Loucy (cell line): ENCODE measurements at regions not wholly inside any gene's neighbourhood (a gene's known extent, or its start where the extent isn't known, plus 50 kb on each side); places are given as distances from the start of the nearest gene placed in this dataset.

Experiments used
- H2AFZ ChIP-seq: fragments of 200-600 bp; sonication (generic); 2 replicates; pipeline ENCODE4 v1.6.0; 2016; ENCODE audit warnings: antibody characterized with exemption, mild to moderate bottlenecking, low read length, moderate library complexity
- H3F3A ChIP-seq: fragments of 200-600 bp; 2 replicates; pipeline ENCODE4 v1.6.0; 2016; ENCODE audit warnings: antibody characterized with exemption, low read depth, mild to moderate bottlenecking
- H3K27me3 ChIP-seq: fragments of 200-600 bp; sonication (generic); 2 replicates; pipeline ENCODE4 v1.6.1; 2014; ENCODE audit warnings: low read length, mild to moderate bottlenecking; ENCODE audit not compliant: insufficient read depth, poor library complexity, severe bottlenecking
- H3K36me3 ChIP-seq: fragments of 200-600 bp; sonication (generic); 2 replicates; pipeline ENCODE4 v1.6.1; 2016; ENCODE audit warnings: low read length; ENCODE audit not compliant: insufficient read depth
- H3K4me1 ChIP-seq: fragments of 200-600 bp; sonication (generic); 2 replicates; pipeline ENCODE4 v1.5.1; 2014; ENCODE audit warnings: low read length, mild to moderate bottlenecking; ENCODE audit not compliant: insufficient read depth, poor library complexity, severe bottlenecking
- H3K4me2 ChIP-seq: fragments of 200-600 bp; sonication (generic); 2 replicates; pipeline ENCODE4 v1.6.0; 2014; ENCODE audit warnings: antibody characterized with exemption, low read length, low read depth, mild to moderate bottlenecking; ENCODE audit not compliant: poor library complexity, severe bottlenecking
- H3K4me3 ChIP-seq: fragments of 200-600 bp; sonication (generic); 2 replicates; pipeline ENCODE4 v1.5.1; 2014; ENCODE audit warnings: low read length, mild to moderate bottlenecking, mixed read lengths; ENCODE audit not compliant: poor library complexity, severe bottlenecking
- H3K79me2 ChIP-seq: fragments of 200-600 bp; sonication (generic); 2 replicates; pipeline ENCODE4 v1.6.1; 2014; ENCODE audit warnings: low read length; ENCODE audit not compliant: insufficient read depth
- H3K9ac ChIP-seq: fragments of 200-600 bp; sonication (generic); 2 replicates; pipeline ENCODE4 v1.6.0; 2014; ENCODE audit warnings: mild to moderate bottlenecking, low read depth, low read length, moderate library complexity; ENCODE audit not compliant: poor library complexity, severe bottlenecking
- H3K9me2 ChIP-seq: fragments of 200-600 bp; sonication (generic); replicated peaks from 2 replicates; pipeline ENCODE4 v1.6.1; 2016; ENCODE audit warnings: low read depth, low read length, mixed read lengths
- H3K9me3 ChIP-seq: fragments of 200-600 bp; sonication (generic); 2 replicates; pipeline ENCODE4 v1.6.1; 2014; ENCODE audit warnings: mild to moderate bottlenecking, antibody characterized with exemption, low read length, low read depth; ENCODE audit not compliant: insufficient read depth
- H4K20me1 ChIP-seq: fragments of 200-600 bp; sonication (generic); 2 replicates; pipeline ENCODE4 v1.6.0; 2014; ENCODE audit warnings: antibody characterized with exemption, low read length, mild to moderate bottlenecking; ENCODE audit not compliant: insufficient read depth, poor library complexity, severe bottlenecking
- EZH2phosphoT487 ChIP-seq: fragments of 200-600 bp; IDR thresholded peaks from 2 replicates; pipeline ENCODE4 v1.6.1; 2018; ENCODE audit warnings: antibody characterized with exemption, mild to moderate bottlenecking, moderate library complexity, borderline replicate concordance
- TF ChIP-seq, protein P1 (sequence below): fragments of 200-600 bp; sonication (generic); conservative IDR thresholded peaks from 2 replicates; pipeline ENCODE4 v1.5.1; 2014; ENCODE audit warnings: mild to moderate bottlenecking, antibody characterized with exemption, low read length

DNA sequence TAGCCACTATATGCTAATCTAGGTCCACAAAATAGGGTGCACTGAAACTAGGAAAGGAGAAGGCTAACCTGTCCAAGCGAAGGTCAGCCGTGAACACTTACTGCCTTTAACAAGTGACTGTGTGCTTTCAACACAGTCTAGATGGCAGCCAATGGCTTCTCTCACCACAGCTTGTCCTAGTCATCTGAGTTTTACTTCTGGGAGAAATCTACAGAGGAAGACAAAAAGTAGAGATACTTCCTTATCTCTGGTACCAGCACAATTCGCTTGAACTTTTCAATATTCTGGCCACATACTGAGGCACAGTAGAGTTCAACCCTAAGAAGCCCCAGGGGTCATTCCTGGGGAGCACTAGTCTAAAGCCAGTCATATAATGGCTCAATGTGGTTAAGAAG is 176.9 kb downstream of the BTG1 start:
- TF ChIP-seq EZH2phosphoT487, result no peak
- TF ChIP-seq, protein P1, sequence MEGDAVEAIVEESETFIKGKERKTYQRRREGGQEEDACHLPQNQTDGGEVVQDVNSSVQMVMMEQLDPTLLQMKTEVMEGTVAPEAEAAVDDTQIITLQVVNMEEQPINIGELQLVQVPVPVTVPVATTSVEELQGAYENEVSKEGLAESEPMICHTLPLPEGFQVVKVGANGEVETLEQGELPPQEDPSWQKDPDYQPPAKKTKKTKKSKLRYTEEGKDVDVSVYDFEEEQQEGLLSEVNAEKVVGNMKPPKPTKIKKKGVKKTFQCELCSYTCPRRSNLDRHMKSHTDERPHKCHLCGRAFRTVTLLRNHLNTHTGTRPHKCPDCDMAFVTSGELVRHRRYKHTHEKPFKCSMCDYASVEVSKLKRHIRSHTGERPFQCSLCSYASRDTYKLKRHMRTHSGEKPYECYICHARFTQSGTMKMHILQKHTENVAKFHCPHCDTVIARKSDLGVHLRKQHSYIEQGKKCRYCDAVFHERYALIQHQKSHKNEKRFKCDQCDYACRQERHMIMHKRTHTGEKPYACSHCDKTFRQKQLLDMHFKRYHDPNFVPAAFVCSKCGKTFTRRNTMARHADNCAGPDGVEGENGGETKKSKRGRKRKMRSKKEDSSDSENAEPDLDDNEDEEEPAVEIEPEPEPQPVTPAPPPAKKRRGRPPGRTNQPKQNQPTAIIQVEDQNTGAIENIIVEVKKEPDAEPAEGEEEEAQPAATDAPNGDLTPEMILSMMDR, result no peak
- no peaks in the 10 kb centered on the region for H3F3A ChIP-seq
- no peak overlapping the region for H3K4me2 ChIP-seq
- no peak overlapping the region for H3K4me3 ChIP-seq
- no peaks in the 10 kb centered on the region for H3K9me2 ChIP-seq
- H3K9ac ChIP-seq, result no peak overlapping the region
- H2AFZ ChIP-seq, result no peak overlapping the region
- H3K36me3 ChIP-seq, result no peaks in the 10 kb centered on the region
- no peaks in the 10 kb centered on the region for H4K20me1 ChIP-seq
- no peaks in the 10 kb centered on the region for H3K27me3 ChIP-seq
- H3K79me2 ChIP-seq, result no peaks in the 10 kb centered on the region
- H3K4me1 ChIP-seq, result no peaks in the 10 kb centered on the region
- no peaks in the 10 kb centered on the region for H3K9me3 ChIP-seq

DNA sequence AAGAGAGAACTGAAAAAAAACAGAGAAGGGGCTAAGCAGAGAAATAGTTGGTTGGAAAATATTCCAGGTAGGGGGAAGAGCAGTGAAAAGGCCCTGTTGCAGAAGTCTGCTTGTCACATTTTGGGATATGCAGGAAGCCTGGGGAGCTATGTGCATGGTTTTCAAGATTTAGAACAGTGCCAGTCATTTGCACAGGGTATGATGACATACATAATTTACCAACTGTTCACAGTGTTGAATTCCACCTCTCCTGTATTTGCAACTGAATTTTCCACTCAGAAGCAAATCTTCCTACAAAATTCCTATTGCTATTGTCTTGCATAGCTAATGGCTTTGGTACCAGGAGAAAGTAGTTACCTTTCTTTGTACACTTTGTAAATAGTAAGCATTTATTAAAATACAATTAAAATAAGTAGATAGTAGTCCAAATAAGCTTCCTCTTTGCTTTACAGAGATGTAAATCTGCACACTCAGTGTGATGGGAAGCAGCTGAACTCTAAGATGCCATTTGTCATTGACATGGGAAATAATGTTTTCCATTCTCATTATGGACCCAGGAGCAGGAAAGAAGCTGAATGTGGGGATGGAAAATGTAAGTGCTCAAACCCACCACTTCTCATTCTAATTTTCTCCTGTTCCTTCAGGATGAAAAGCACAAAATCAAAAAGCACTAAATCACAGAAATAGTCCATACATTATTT is 177.4 kb downstream of the BTG1 start:
- TF ChIP-seq, protein P1, result no peak
- H3K4me3 ChIP-seq, result no peak overlapping the region
- H3K9me2 ChIP-seq, result no peaks in the 10 kb centered on the region
- no peaks in the 10 kb centered on the region for H3K4me1 ChIP-seq
- H3K27me3 ChIP-seq, result no peaks in the 10 kb centered on the region
- H2AFZ ChIP-seq, result no peak overlapping the region
- no peaks in the 10 kb centered on the region for H3K79me2 ChIP-seq
- H3K9ac ChIP-seq, result no peak overlapping the region
- no peaks in the 10 kb centered on the region for H4K20me1 ChIP-seq
- no peaks in the 10 kb centered on the region for H3K9me3 ChIP-seq
- H3F3A ChIP-seq, result no peaks in the 10 kb centered on the region
- no peaks in the 10 kb centered on the region for H3K36me3 ChIP-seq
- H3K4me2 ChIP-seq, result no peak overlapping the region

DNA sequence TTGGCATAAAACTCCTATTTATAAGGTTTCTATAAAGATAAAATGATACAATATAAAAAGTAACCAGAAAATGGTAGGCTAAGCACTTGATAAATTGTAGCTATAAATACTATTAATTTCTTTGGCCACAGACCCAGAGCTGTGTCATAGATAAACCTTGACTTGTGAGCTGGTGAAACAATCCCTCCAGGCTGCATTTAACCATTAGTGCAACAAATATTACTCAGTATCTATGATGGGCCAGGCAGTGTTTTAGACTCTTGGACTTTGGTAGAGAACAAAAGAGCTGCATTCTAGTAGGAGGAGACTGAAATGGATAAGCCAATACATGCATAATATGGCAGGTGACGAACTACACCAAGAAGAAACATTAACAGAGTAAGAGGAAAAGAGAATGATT is 178.1 kb downstream of the BTG1 start:
- H4K20me1 ChIP-seq, result no peaks in the 10 kb centered on the region
- no peaks in the 10 kb centered on the region for H3K4me1 ChIP-seq
- no peak for TF ChIP-seq EZH2phosphoT487
- TF ChIP-seq, protein P1, result no peak
- H2AFZ ChIP-seq, result no peak overlapping the region
- H3K79me2 ChIP-seq, result no peaks in the 10 kb centered on the region
- no peak overlapping the region for H3K4me3 ChIP-seq
- no peak overlapping the region for H3K4me2 ChIP-seq
- no peaks in the 10 kb centered on the region for H3K36me3 ChIP-seq
- no peaks in the 10 kb centered on the region for H3F3A ChIP-seq
- H3K27me3 ChIP-seq, result no peaks in the 10 kb centered on the region
- no peak overlapping the region for H3K9ac ChIP-seq
- no peaks in the 10 kb centered on the region for H3K9me3 ChIP-seq
- H3K9me2 ChIP-seq, result no peaks in the 10 kb centered on the region
